Stimulated activated CD4-positive, alpha-beta T cell treated with anti-CD3 and anti-CD28 coated beads, Interleukin-12 subunit alpha, Interleukin-12 subunit beta, amount 100 ng/mL, for 24 hours (primary cell): ENCODE measurements at regions not wholly inside any gene's neighbourhood (a gene's known extent, or its start where the extent isn't known, plus 50 kb on each side); places are given as distances from the start of the nearest gene placed in this dataset.
"Not testable (repeated sequence)": the region's sequence is repeated elsewhere in the genome, so short reads cannot be mapped to it uniquely, and the experiment has no call there.

ENCODE experiments used
- DNase-seq, 2 experiments: peaks; one replicate each; pipeline ENCODE4 v3.0.0-alpha.2; 2020; ENCODE audit warnings: low read depth in 2 of 2

DNA sequence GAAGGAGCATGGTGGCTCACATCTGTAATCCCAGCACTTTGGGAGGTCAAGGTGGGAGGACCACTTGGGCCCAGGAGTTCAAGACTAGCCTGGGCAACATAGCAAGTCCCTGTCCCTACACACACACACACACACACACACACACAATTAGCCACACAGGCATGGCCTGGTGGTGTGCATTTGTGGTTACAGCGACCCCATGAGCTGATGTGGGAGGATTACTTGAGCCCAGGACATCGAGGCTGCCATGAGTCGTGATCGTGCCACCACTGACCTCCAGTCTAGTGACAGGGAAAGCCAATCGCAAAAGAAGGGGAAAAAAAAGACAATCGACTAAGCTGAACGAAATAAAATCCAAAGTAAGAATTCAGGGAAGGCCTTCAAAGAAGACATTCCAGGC is 67.9 kb downstream of the TBX3 start:
- no peak for DNase-seq

DNA sequence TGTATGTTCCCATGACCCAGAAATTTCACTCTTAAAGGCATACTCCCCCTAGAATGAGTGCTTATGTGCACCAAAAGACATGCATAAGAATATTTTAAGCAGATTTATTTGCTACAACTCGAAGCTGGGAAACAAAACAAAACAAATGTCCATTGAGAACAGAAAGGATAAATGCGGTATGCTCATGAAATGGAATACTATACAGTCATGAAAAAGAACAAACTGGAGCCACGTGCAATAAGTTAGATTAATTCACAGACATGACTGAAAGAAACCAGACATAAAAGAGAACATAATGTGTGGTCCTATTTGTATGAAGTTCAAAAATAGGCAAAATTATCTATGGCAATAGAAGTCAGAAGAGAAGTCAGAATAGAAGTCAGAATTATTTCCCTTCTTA is 69.9 kb downstream of the TBX3 start:
- DNase-seq = no peak

DNA sequence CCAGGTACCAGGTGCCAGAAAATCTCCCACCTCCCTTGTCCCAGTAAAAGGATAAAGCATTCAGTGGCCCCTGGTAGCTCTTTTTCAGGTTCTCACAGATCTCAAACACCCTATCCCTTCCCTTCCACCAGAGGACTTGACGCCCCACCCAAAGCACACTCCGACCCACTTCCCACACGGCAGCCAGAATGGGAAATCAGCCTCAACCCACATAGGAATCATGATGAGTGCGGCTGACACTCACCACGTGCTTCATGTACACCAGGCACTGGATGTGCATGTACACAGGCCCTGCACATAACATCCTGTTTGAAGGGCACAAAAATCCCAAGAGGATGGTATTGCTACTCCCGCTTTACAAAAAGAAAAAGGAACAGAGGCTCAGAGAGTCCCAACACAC is 71.9 kb downstream of the TBX3 start:
- DNase-seq = no peak

DNA sequence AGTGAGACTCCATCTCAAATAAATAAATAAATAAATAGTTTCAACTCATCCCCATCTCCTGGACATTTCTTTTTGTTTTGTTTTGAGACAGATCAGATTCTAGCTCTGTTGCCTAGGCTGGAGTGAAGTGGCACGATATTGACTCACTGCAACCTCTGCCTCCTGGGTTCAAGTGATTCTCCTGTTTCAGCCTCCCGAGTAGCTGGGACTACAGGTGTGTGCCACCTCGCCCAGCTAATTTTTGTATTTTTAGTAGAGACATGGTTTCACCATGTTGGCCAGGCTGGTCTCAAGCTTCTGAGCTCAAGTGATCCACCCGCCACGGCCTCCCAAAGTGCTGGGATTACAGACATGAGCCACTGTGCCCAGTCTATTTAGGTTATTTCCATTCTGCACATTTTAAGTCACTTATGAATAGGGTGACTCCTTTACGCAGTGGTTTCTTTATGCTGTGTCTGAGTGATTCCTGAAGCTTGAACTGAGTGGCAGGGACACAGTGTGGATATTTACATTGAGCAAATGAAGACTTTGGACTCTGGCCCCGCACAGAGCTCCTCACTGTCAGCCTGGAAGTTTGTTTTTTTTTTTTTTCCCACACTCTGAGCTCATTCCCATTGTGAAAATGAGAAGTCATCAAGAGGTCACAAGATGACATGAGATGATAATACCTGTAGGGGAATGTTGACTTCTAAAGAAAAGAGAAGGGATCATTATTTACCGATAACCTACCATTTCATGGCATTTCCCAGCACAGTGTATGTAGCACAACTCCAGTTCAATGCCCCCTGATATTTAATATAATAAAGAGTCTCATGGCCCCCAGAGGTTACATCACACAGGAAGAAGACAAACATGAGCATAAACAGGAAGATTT is 72.6 kb downstream of the TBX3 start:
- DNase-seq = no peak

DNA sequence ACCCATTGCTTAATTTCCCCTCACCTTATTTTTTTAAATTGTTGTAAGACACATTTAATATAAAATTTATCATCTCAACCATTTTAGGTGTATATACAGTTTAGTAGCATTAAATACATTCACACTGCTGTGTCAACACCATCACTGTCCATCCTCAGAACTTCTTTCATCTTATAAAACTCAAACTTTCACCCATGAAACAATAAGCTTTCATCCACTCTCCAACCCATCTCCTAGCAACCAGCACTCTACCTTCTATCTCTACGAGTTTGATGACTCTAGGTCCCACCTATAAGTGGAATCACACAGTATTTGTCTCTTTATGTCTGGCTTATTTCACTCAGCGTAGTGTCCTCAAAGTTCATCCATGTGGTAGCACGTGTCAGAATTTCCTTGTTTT is 75.5 kb downstream of the TBX3 start:
- no peak for DNase-seq

DNA sequence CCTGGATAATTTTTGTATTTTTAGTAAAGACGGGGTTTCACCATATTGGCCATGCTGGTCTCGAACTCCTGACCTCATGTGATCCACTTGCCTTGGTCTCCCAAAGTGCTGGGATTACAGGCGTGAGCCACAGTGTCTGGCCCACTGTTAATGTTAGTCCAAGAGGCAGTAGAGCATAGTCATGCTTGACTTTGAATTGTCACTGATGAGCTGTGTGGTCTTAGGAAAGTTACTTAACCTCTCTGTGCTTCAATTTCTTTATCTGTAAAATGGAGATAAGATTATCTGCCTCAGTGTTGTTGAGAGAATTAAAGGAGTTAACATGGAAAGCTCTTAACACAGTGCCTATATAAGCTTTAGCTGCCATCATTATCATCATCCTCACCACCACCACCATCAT is 78.1 kb downstream of the TBX3 start:
- no peak for DNase-seq

DNA sequence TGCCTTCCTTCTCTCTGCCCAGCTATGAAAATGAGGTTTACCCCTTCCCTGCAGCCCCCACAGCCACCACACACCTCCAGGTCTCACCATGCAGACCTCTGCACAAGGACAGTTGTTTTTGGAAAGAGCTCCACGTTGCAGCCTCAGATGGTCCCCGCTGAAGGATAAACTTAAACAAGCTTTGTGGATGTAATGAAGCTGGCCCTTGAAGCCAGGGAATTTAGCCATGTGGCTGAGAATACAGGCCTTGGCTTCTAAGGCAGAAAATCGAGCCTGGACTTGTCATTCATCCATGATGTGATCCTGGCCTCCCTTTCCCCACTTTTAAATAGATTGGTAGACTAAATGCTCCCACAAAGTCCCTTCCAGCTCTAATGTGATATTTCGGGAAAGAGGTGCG is 79.4 kb downstream of the TBX3 start:
- no peak for DNase-seq

DNA sequence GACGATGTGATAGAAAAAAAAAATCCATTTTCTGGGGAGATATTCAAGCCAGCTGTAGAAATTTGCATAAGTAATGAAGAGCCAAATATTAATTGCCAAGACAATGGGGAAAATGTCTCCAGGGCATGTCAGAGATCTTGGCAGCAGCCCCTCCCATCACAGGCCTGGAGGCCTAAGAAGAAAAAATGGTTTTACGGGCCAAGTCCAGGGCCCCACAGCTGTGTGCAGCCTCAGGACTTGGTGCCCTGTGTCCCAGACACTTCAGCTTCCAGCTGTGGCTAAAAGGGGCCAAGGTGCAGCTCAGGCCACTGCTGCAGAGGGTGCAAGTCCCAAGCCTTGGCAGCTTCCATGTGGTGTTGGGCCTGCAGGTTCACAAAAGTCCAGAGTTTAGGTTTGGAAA is 83.4 kb downstream of the TBX3 start:
- not testable (repeated sequence) for DNase-seq

DNA sequence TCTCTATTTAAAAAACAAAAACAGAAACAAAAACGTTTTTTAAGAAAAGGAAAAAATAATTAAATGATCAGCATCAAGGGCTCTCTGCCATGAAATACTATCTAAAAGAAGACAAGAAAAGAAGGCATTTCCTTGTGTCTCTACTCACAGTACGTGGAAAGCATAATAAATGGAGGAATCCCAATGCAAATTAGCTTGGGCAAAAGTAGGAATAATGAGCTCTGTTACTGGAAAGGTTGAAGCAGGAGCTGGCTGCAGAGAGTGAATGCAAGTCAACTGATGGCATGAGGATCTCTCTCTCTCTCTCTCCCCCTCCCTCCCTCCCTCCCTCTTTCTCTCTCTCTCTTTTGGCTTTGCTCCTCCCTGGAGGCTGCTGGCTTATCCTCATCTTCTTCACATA is 85.9 kb downstream of the TBX3 start:
- no peak for DNase-seq

DNA sequence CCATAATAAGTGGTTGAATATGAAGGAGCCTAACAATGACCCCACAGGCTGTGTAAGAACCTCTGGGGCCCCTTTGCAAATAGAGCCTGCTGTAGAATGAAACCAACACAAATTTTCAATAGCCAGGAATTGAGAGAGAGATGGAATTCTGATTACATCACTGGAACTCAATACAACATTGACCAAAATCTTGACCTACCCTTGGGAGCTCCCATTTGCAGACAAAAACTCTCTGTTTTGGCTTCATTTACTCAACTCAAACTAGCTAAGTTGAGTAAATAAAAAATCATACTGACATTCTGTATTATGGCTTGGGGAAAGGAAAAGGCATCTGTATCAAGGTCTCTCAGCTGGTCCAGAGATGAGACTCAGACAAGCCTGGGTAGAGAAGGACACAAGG is 91.0 kb downstream of the TBX3 start:
- DNase-seq = no peak

DNA sequence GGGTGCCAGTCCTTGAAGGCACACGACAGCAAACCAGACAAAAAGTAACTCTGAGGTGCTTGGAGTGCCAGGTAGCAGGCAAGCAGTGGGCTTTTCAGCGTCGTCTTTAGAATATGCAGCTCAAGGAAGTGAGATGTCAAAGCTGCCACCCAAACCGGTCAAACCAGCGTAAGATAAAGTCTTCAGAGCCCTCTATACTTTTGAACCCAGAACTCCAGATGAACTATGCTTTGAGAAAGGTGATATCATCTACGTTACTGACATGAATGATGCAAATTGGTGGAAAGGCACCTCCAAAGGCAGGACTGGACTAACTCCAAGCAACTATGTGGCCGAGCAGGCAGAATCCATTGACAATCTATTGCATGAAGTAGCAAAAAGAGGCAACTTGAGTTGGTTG is 95.9 kb downstream of the TBX3 start:
- DNase-seq = no peak

DNA sequence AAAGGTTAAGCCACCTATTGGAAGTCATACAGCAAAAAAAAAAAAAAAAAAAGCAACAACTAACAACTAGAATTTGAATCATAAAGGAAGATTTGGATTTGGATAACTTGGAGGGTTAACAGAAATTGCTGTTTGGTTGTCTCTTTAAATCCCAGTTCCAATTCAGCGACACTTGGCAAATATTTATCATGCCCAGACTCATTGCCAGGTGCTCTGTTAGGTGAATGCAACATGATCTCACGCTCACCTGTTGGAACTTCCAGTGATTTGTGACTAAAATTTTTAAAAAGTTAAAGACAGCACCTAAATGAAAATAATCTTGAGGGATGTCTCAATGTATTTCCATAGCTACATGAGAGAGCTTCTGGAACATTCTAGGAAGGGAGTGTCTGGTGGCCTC is 103.7 kb downstream of the TBX3 start:
- DNase-seq = no peak

DNA sequence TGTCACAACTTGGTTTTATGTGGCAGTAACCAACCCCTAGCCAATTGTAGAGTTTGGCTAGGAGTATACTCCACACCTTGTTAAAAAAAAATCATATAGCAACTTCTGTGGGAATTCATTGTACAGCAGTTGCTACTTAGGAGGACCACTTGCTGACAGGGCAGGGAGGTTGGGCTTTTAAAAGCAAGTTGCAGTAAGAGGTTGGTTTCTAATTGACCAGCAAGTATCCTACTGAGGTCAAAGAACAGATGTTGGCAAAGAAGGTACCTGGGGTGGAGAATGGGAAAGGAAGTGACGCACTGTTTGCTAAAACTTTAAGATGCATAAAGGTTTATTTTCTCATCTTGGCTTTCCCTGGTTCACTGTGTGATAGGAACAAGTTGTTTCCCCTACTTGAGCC is 104.6 kb downstream of the TBX3 start:
- DNase-seq = no peak

DNA sequence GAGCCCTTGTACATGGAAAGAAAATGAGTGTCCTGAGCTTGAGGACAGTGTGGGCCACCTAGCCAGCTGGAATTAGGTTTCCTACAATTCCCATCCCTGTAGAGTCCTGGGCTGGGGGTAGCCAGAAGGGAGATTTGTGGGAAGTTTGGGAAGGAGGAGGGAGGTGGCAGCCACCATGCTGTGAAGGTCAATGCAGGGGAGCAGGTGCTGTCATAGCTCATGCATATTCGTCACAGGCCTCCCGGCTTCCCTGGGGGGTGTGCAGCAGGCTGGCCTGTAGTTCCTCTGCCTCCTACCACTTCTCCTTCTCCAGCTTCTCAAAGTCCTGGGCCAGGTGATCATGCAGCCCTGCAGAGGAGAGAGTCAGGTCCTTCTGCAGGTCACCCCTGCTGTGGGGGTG is 121.3 kb downstream of the TBX3 start:
- DNase-seq = no peak

DNA sequence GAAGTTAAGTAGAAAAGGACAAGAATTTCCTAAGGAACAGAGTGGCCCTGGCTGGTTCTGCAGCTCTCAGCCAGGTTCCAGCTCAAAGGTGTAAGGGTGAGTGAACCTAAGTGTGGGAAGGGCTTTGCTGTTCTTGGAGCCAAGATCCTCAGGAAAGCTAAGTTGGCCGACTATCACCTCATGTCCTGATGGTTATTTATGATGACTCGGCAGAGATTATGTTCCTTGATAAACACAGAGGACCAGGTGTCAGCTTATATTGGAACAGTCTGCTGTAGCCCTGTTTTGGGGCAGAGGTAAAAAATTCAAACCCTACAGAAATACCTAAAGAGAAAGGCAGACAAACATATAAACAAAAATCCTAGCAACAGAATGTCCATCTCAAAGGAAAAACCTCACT is 128.5 kb downstream of the TBX3 start:
- no peak for DNase-seq

DNA sequence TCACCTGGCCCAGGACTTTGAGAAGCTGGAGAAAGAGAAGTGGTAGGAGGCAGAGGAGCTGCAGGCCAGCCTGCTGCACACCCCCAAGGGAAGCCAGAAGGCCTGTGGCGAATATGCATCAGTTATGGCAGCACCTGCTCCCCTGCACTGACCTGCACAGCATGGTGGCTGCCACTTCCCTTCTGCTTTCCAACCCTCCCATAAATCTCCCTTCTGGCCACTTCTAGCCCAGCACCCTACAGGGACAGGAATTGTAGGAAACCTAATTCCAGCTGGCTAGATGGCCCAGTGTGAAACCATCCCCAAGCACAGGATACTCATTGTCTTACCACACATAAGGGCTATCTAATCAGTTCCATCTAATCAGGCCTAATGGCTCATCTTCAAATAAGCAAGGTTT is 136.3 kb downstream of the TBX3 start:
- no peak for DNase-seq

DNA sequence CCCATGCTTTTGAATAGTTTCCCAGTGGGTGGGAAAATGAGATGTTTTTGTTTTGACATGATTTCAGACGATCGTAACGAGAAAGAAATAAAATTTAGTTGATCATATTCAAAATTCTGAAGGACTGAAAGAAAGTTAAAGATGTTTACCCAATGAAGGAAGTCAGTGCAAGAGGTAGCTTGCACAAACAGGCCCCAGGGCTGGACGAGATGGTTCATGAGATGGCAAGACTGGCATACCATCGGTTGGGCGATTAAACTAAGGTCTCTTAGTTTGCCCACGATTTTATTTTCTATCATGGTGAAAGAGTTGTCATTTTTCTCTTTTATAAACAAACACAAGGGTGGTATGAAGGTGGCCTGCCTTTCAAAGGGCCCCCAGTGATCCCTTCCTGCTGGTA is 124.5 kb upstream of the TBX5 start:
- DNase-seq = no peak

DNA sequence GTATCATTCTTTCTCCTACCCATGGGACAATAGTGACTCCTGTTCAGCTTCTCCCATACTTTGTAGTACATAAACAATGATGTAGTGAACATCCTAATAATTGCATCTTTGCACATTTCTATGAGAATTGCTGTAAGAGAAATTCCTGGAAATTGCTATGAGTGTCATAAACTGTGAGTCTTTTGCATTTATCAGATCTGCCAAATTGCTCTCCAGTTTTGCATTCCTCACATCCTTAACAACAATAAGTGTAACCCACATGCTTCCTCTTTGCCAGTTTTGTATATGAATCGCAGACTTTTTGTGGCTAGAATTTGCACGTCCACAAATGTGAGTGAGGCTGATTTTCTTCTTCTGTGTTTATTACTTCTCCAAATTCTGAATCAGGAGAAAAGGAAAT is 124.0 kb upstream of the TBX5 start:
- no peak for DNase-seq

DNA sequence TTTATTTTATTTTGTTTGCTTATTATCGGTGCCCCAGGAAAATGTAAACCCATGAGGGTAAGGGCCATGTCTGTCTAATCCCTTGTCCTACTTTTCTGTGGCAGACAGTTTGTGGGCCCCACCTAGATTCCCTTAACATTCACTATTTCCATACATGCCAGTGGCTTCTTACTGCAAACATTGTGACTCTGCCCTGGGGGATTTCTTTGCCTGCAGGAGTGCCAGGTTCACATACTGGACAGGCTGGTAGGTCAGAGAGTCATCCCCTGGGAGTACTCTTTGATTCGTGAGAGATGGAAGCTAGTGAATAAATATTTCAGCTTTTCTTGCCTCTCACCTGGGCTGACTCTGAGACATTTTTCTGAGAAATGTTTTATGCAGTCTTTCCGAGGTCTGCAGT is 122.8 kb upstream of the TBX5 start:
- no peak for DNase-seq

DNA sequence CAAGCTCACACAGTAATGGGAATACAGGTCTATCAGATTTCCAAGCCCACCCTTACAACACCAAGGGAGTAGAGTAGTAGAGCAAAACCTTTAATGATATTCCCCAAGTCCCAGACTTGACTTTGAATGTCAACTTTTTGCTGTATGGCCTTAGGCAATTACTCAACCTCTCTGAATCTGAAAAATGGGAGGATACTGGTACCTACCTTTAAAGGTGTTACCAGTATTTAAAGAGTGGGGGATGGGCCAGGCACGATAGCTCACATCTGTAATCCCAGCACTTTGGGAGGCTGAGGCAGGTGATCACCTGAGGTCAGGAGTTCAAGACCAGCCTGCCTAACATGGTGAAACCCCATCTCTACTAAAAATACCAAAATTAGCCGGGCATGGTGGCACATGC is 115.2 kb upstream of the TBX5 start:
- DNase-seq = not testable (repeated sequence)

DNA sequence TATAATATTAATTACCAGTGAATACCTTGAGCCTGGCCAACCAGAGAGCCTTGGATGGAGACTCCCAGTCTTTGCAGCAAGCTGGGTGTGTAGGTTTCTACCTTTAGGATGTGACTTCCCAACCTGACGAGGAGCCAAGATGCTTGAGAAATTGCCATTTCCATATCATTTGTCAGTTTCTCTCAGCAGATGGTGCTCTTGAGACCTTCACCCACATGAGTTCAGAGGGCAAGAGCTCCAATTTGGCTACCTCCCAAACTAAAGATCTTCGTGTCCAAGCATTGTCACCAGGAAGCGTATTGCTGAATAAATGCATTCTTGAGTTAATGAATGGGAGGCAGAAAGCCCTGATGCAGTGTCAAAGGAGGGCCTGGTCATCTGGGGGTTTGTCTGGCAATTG is 106.4 kb upstream of the TBX5 start:
- no peak for DNase-seq

DNA sequence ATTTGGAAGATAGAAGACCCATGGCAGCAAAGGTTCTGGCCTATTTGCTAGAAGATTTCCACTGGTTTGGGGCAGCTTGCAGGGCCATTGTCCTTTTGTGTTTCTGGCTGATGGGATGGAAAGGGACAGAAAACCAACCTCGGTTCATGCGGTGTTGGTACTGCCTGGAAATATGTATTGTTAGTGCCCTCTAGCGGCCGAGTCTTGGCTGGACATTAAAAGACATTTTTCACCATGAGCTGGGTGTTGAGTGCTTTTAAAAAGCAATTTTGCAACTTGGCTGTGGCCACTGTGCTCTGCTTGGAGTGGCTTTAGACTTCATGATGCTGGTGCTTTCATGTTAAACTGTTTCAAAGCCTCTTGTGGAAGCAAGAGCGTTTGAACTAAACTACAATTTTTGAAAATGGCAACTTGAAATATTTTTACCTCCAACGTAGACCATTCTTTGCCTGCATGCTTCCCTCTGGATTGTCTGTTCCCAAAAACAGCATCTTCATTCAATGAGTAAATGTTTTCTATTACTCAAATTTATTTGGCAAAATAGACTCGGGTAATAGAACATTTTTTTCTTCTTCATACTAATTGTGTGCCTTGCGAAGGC is 102.7 kb upstream of the TBX5 start:
- DNase-seq = peak; percentile 21 to 55

DNA sequence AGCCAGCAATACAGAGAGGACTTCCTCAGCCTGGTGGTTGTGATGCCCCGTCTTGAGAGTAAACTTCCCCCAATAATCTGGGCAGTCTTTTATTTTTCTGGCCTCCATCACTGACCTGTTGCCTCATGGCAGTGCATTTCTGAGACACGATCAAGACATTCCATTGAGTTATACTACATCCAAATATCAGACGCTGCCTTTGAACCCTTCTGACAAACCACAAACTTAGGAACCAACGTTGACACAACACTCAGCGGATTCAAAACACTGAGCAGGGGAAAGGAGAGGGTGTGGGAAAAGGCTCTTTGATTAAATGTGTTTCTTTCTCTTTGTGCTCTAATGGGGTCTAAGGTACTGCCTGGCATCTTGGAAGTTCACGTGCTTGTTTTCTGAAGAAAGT is 100.7 kb upstream of the TBX5 start:
- DNase-seq = no peak

DNA sequence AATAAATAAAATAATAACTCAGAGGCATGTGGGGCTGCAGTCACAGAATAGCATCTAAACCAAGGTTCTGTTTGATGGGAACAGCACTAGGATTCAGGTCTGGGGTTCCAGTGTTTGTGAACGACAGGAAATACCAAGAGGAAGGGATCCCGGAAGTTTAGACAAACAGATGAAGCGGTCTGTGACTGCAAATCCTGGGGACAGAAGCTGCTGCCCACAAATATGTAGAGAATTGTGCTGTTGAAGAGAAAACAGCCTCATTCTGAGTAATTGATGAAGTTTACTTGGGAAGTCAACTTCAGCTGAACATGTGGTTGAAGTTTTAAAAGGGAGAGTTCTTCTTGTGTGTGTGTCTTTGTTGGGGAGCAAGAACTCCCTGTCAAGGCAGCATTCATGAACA is 98.4 kb upstream of the TBX5 start:
- no peak for DNase-seq
